IPS DF 4.7 (cell line): ENCODE measurements at regions not wholly inside any gene's neighbourhood (a gene's known extent, or its start where the extent isn't known, plus 50 kb on each side); places are given as distances from the start of the nearest gene placed in this dataset.

Experiments used
- DNase-seq: peaks from one replicate; pipeline ENCODE4 v3.0.0-alpha.2; 2013; ENCODE audit warnings: low spot score; ENCODE audit errors: extremely low read depth

DNA sequence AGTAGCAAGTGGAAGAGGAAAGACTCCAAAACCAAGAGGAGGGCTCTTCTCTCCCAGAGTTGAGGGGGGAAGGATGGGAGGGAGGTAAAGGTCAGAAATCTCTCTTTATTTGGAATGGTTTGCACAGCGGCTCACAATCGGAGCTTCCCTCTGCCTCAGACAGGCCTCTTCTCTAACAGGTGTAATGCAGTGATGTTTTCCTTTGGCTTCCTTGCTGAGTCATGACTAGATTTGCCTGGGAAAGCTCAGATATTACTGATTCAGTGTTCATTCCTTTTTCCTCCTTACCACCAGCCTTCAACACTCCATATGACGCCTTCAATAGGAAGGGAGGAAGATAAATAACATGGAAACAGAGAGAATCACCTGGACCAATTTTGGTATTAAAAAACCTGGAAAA lies 136.6 kb downstream of the RNF152 start:
- no peak for DNase-seq

DNA sequence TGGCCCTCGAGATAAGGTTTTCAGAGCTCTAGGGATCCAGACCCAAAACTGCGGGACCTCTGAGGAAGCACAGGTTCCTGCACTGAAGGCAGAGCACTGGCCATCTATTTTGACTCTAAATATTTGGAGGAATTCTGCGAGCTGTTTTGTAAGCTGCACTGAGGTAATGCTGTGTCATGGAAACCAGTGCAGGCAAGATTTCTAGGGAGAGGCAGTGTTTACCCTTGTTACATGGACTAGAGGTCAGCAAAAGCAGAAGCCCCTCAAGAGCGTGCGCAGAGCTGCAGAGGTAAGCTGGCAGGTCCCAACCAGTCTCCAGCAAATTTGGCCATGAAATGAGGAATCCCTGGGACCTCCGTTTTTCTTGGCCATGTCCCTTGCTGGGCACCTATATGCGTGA lies 137.3 kb downstream of the RNF152 start:
- DNase-seq, result no peak

- no peak for DNase-seq
Measured at GRCh38 chr18:61754039-61754583, 138.7 kb downstream of the RNF152 start.

- DNase-seq, result no peak
Measured at GRCh38 chr18:61753373-61753772, 139.4 kb downstream of the RNF152 start.

DNA sequence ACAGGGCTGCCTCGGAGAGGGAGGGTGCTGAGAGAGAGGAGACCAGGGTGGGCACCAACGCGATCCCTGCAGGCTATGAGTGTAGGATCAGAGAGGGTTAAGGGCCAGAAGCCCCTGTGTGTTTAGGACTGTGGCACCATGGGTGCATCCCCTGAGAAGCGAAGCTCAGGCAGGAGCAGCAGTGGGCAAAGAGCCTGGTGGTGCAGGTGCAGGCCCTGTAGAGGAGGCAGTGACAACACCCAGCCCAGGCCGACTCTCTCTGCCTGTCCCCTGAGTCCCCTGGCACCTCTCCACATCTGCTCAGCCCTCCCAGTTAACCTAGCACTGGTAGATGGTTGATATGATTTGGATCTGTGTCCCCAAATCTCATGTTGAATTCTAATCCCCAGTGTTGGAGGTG lies 139.8 kb downstream of the RNF152 start:
- DNase-seq, result no peak

DNA sequence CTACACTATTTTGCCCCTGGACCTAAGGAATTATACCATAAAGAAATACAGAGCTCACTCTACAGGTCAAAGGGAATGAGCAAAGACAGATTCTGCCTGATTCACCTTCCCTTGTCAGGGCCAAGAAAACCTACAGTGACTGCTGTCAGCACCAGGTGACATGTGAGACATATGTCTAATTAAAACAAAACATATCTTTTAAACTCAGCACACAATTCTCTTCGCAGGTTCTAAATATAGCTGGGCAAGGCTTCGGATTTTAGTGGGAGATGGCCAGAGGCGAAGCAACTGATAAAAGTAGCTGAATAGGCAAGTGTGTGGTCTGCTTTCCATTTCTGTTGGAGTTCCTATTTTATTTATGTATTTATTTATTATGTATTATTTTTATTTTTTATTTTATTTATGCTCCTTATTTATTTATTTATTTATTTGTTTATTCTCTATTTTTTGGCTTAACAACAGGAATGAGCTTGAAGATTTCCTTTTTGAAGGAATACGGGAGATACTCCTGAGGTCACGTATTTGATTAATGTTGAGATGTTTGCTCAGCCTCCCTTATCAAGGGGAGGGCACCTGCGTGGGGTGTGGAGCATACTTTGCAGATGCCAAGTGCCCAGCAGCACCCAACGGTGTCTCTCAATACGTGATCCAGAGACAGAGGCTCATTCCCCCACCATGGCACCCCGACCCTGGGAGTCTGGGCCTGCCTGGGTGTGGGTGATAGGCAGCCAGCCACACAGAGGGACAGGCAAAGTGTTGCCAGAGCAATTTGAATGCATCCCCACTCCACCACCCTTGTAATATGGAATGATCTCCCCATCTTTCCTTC lies 141.8 kb downstream of the RNF152 start:
- no peak for DNase-seq

DNA sequence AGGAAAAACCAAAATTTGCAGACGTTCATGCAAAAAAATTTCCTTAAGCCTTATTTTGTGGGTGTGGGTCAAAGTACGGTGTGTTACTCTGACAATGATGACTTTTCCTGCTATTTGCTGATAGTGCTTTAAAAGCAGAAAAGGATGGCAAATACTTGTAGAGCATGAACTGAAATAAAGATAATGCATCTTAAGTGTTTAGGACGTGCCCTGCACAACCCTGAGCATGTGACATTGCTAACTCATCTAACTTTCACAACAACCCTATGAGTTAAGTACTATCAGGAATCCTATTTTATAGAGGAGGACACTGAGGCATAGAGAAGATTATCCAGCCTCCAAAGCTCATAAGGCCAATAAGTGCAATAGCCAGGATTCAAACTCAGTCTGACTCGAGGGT lies 143.3 kb downstream of the RNF152 start:
- no peak for DNase-seq

- DNase-seq, result no peak
Measured at GRCh38 chr18:61749031-61749430, 143.8 kb downstream of the RNF152 start.

- DNase-seq, result no peak
Measured at GRCh38 chr18:61748004-61748403, 144.8 kb downstream of the RNF152 start.

DNA sequence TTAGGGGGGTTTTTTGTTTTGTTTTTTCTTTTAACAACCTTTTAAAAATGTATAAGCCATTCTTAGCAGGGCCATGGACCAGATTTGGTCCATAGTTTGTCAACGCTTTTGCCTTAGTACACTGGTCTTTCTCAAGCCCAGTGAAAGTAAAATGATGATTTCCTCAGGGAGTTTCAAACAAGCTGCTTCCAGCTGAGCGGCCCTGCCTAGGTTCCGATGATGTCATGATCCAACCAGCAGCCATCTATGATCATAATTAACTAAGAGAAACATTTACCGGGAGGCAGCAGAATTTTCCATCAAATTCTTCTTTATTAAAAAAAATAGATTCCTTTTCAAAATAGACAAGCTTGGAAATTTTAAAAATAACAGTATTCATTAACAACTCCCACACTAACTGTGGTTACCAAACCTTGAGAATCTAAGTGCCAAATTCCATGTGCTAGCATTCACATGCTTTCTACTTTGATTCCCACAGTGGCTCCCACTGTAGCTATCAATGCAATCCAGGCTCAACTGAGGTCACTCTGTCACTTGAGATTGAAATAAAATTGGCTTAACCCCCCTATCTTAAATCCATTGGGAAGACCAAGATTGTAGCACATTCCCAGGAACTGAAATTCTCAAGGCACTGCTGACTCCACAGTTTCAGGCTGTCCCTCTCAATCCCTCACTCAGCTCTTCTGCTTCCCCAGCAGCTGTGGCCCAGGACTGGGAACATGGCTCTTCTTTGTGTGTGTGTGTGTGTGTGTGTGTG lies 148.9 kb downstream of the RNF152 start:
- DNase-seq, result no peak

DNA sequence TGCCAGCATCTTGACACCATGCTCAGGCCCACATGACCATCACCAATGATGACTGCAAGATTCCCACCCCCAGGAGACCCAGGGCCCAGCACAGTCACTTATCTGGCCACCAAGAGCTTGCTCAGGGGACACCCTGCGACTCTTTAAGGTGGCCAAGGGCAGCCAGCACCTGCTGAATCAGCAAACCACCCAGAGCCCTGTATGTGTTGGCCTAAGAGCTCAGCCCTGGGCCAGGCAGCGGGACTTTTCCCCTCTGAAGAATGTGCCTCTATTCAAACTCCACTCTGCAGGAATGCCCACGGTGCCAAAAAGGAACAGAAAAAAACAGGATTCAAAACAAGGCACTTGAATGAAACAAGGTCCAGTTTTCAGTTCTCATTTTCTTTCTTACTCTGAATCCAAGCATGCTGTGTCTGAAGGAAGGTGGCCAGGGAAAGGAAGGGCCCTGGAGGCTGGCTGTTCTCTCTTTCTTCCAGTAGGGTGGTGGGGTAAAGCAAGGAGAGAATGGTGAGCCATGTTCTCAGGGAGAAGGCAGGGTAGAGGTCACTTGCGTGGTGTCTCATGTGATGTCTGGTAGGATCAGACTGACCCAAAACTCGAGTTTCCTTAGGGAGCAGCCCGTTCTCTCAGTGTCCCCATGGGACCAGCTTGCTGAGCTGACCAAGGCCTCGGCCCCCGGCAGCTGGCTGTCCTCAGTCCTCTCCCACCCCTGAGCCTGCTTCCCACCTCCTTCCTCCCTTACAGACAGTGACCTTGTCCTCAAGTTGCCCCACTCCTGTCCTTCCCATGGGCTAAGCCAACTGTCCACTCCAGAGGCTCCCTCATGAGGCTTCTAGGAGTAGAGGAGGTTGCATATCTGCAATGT lies 150.0 kb downstream of the RNF152 start:
- no peak for DNase-seq

- no peak for DNase-seq
Measured at GRCh38 chr18:61741881-61742454, 150.8 kb downstream of the RNF152 start.

- DNase-seq, result no peak
Measured at GRCh38 chr18:61738488-61738887, 154.3 kb downstream of the RNF152 start.

GRCh38 chr18:61738042-61738441 lies 154.8 kb downstream of the RNF152 start:
- DNase-seq, result no peak

GRCh38 chr18:61736133-61736532 lies 156.7 kb downstream of the RNF152 start:
- no peak for DNase-seq

DNA sequence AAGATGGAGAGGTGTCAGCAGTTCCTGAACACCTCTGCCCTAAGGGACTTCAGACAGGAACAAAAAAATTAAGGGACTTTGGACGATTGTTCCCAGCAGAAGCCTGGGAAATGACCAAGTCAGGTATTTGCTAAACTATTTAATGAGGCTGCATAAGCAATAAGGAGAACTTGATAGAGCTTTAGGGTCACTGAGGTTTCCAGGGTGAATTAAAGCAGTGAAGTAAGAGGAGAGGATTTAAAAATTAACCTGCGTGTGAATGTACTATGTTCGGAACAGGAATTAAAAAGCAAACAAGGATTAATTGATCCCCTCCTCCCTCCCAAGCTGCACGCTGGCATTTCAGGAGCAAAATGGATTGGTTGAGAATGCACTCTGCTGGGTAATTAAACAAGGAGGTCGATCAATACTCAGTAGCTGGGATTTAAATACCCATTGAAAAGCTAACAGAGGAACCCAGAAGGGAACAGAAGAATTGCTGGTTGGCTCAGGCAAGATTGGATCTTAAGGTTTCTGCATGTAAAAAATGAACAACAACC lies 157.2 kb downstream of the RNF152 start:
- no peak for DNase-seq

DNA sequence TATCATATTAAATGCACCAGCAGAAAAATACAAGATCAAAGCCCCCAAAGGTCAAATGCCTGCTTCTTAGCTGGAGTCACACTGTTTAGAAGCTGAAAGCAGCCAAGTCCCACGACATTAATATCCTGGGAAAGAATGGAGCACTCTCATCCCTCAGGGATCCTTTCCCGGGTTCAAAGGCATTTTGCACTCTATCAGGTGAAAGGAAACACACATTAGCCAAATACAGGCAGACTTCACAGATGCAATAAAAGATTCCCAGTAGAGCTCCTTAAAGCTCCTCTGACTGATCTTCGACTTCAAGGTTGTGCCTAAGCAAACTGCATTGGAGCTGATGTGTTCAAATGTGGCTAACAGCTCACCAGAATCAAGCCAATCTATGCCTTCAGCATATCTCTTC lies 158.4 kb downstream of the RNF152 start:
- DNase-seq, result no peak

DNA sequence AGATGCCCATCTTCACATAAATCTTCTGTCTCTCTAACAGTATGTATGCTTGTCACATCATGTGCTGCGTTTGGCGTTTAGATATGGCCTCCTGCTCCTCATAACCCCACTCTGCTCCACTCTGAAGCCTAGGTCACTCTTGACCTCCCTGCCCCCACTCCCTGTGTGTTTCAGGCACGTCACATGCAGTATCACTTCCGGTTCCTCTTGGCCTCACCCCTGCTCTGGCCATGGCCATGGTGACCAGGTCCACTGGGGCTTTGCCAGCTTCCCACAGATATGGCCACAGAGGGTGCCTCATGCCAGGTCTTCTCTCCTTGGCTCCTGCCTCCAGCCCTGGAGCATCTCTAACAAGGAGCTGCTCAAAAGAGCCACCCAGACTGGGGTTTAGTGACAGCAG lies 160.0 kb downstream of the RNF152 start:
- DNase-seq, result no peak

DNA sequence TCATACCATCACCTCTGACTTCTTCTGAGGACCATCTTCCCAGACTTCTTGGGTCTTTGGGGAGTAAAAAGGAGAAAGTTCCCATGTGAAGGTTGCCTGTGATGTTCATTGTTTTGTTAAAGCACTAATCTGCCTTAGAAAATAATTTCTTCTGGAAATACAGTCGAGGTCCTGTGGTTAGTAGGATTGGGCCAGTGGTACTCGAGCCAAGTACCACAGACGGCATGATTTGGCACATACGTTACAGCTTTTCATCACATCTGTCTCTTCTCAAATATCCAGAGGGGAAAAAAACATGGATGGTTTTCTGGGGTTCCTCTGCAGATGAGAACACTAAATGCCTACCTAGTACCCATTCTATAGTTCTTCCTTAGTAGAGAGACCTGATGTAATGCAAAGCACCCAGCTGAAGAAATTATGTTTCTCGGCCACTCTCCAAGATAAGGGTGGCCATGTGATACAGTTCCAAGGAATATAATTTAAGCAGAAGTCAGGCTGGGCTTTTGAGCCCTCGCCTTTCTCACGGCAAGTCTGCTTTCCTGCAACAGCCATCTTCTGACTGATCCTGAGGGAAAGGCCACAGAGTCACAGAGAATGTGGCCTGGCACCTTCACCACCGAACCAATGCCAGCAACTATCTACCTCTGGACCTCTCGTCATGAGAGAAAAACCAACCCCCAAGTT lies 161.0 kb downstream of the RNF152 start:
- no peak for DNase-seq

DNA sequence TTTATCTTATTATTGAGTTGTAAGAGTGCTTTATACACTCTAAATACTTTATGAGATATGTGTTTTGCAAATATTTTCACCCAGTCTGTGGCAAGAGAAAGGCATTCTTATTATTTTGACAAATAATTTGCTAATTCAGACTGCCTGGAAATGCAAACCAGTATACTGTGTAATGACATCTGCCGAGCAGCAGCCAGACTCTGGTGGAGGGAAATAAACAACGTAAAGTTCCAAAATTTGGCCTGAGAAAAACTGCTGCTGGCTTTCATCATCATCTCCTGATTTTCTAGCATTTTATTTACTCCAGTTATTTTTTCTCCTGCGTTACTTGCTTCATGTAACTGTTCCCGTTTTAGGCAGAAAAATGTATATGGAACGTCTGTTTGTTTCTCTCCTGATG lies 161.6 kb downstream of the RNF152 start:
- no peak for DNase-seq
